GM18909 (cell line): ENCODE measurements at regions not wholly inside any gene's neighbourhood (a gene's known extent, or its start where the extent isn't known, plus 50 kb on each side); places are given as distances from the start of the nearest gene placed in this dataset.

Source experiments
- ATAC-seq: cut with Tn5 transposase; IDR thresholded peaks from one replicate; pipeline ENCODE4 v1.9.1; 2021; ENCODE audit warnings: mild to moderate bottlenecking; ENCODE audit not compliant: unreplicated experiment, poor library complexity

DNA sequence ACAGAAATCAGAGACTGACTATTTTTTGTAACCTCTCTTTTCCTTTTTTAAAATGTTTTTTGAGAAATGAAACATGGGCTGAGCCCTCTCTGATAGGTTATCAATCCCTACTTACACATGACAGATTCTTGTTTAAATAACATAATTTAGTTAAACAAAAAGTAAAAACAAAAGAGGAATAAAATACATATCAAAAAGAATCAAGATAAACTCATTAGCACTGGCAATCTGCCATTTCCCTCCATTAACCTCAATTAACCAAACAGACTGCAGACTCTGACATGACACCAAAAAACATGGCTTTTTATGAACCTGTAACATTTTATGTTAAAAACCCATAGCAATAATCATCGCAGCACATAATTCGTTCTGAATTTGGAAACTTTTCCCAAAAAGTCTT is 284.4 kb upstream of the MTNR1B start:
- ATAC-seq, result no peak

- ATAC-seq, result no peak
Observed at GRCh38 chr11:92687724-92688123, 281.7 kb upstream of the MTNR1B start.

GRCh38 chr11:92688416-92688815 is 281.0 kb upstream of the MTNR1B start:
- no peak for ATAC-seq

DNA sequence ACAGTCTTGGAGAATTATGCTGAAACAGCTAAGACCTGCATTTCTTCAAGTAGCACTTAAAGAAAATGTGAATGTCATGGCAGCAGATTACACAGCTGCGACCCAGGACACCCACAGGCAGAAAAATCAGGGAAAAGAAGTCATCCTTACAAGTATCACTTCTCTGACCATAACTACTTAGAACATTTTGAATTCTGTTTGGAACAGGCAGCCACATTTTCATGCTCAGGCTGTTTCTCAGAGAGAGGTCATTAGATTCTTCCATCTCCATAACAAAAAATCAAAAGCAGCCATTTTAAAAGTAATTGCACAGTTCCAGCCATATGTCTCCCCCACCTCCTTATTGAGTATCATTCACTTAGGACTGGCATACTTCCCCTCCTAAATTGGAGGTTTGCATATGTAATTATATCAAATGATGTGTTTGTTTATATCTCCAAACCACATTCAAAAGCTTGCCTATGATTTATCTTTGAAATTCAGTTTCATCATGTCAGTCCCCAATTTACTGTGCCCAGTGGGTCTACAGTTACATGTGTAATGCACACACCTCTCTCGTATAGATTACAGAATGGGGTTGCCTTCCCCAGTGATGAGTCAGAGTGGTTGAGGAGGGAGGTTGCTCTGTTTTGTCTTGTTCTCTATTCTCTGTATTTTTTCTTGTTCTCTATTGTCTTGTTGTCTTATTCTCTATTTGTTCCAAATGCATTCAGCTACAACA is 276.5 kb upstream of the MTNR1B start:
- no peak for ATAC-seq

DNA sequence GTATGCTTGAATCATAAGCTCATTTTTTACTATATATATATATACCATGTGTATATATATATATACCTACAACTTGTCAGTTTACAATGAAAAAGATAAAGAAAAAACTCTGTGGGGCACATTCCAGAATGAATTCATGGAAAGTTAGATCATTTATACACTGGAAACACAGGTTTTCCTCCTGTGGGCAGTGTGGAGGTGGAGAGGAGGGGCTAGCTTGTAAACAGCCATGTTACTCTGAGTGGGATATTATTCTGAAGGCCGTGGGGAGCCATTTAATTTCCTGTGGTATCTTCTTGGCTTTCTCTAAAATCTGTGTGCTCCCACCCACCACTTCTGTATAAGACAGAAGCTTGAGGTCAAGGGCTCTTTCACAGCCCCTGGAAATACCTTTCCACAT is 273.4 kb upstream of the MTNR1B start:
- no peak for ATAC-seq

DNA sequence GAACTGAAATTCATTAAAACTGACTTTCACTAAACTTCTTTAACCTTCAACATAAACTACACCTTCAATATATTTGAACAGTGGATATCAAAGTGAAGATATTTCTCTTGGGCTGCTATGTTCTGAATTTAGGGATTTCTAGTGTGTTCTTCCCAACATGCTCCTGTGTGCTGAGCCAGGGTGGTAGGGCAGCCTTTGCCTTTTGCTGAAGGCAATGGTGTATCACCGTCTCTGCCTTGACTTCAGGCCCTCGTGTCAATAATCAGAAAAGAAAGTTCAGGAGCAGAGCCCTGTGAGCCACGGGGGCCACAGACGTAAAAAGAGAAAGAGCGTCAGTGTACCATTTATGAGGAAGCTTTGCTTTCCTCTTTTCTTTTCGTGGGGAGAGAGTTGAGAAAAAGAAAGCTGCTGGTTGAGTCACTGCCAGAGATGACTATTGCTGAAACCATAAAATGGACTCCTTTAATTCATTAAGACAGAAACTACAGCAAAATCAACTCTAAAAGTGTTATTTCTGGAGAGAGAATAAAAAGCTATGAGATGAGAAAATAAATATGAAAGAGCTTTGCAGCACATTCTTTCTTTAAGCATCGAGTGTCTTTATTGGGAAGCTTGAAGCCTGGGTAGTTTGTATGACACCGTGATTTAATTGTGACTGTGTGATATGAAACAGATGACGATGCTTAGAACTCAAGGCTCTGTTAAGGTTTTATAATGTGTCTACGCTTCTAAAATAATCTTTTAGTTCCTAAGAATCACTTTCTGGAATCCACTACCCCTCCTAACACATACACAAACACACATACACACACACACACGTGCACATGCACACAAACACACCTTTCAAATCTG is 271.8 kb upstream of the MTNR1B start:
- ATAC-seq, result no peak

GRCh38 chr11:92698742-92699141 is 270.7 kb upstream of the MTNR1B start:
- ATAC-seq, result no peak

DNA sequence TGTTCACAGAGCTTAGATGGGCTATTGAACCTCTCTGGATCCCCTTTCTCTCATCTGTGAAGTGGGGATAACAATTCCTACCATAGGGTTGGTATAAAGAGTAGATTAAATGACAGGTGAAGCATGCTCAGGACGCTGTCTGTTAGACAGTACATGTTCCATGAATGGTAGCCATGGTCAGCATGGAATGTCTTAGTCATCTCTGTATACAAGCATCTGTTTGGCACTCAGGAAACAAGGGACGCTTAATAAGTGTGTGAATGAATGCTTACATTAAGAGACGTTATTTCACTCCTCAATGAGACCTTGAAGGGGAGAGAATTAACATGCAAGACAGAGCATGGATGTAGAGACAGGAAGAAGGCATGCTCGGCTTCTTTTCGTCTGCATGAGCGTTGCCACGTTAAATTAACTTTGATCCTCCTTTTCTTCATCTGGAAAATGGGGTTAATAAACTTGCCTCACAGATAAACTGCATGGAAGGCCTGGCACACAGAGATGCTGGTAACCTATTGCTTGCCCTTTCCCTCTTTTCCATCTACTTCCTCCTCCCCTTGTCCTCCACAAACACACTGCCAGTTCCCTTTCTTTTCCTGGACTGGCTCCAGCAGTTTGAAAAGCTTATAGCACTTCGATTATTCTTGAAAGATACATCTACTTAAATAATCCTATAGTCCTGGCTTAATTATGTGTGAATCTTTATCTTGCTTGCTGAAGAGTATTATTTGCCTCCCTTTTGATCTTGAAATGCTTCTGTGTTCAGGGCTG is 267.2 kb upstream of the MTNR1B start:
- ATAC-seq, result no peak

DNA sequence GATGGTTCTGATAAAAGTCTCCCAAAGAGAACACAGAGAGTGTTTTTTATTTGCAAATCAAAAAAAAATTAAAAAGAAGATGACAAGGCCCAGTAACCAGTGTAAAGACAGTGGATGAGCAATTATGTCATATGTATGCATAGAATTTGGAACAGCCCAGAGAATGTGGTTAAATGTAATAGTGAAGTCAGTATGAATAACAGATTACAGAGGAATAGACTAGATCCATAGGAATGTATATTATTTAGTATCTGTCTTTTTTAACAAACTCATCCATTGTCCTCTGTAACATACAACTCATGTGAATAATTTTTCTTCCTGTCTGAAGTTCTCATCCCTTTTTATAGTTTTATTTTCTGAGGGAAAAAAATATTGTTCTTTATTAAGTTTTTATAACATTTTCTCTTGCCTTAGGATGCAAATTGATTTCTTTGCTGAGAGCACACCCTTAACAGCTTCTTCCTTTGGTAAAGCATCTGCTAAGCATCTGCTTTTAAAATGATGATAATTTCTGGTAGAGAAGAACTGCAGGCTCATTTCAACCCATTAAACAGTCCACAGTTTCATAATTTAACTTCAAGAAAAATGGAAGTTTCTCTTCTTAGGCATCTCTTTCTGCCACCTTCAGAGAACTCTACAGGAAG is 266.5 kb upstream of the MTNR1B start:
- no peak for ATAC-seq

DNA sequence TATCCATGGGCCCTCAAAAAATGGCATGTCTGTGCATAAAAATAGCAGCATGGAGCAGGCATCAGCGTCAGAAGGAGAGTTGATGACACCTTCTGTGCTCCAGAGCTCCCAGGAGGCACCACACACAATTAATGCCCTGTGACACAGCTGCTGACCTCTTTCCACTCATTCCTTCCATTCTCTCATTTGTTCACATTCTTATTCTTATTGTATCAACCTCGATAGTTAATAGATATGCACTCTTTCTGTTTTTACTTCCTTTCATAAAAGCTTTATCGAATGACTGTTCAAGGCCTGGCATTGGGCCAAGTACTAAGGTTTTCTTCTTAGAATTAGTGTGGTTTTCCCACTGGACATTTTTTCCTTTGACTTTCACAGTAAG is 266.0 kb upstream of the MTNR1B start:
- ATAC-seq, result no peak

DNA sequence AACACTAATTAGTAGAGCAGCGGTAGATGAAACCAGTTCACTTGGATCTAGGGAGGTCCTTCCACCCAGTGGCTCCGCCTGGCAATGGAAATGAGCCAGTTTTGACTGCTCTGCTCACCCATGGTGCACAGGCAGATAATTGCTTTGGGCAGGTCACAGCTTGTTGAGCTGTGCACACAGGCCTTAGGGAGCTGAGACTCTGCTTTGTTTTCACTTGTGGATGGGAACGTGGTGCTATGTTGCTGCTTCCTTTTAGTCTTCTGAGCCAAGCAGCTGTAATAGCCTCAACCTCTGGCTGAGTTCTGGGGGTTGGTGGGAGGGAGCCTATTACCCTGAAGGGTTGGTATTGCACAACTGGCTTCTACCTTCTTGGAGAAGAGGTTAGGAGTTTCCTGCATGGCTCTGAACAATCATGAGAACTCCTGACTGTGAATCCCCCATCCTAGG is 262.3 kb upstream of the MTNR1B start:
- ATAC-seq, result no peak

- ATAC-seq, result no peak
Observed at GRCh38 chr11:92707665-92708064, 261.8 kb upstream of the MTNR1B start.

- ATAC-seq, result no peak
Observed at GRCh38 chr11:92709329-92709728, 260.1 kb upstream of the MTNR1B start.

DNA sequence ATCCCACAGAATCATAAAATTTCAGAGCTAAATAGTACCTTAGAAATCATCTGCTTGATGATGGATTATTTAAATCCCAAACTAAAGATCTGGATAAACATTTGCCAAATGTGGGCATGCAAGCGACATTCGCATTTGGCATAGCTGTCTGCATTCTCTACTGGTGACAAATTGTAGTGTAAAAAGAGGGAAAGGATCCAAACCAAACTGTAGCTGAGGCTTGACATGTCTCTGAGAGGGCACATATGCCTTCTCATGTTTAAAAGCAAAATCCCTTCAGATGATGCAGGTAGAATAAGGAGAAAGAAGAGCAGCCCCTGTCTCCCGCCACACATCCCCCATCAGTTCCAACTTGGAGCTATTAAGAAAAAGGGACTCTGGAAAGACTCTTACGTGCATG is 257.5 kb upstream of the MTNR1B start:
- no peak for ATAC-seq

GRCh38 chr11:92714111-92714510 is 255.3 kb upstream of the MTNR1B start:
- ATAC-seq, result no peak

DNA sequence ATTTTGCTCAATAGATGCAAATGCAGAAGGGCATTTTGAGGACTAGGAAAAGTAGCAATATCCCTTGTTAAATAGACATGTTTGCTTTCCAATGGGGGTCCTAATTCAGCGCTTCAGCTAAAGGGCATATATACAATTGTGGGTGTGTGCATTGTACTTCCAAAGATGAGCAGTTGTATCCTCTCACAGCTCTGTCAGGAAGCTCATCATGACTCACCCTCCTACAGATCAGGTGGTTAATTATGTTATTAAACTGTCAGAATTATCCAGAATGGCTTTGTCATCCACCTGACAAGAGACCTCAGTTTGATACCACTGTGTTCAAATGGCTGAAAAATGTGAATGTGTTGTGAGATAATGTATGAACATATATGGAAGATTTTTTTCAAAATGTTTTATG is 252.2 kb upstream of the MTNR1B start:
- ATAC-seq, result no peak

GRCh38 chr11:92720385-92720784 is 249.1 kb upstream of the MTNR1B start:
- no peak for ATAC-seq

DNA sequence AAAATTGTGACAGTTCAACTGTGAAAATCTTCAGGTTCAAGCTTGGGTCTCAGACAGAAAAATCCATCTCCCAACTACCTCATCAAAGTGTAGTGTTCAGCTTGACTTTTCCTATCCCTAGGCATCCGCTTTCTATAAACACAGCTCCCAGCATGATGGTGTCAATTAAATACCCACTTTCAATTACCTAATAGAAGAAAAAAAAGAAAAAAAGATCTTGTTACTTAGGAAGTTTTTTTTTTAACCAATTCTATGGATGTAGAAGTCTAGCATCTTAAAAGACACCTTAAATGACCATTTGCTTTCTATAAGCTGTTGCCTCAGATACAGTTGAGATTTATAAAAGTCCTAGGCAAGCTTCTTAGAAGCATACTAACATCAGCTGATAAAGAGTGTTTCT is 244.1 kb upstream of the MTNR1B start:
- ATAC-seq, result no peak

GRCh38 chr11:92727123-92727522 is 242.3 kb upstream of the MTNR1B start:
- no peak for ATAC-seq

- ATAC-seq, result no peak
Observed at GRCh38 chr11:92727769-92728168, 241.7 kb upstream of the MTNR1B start.

DNA sequence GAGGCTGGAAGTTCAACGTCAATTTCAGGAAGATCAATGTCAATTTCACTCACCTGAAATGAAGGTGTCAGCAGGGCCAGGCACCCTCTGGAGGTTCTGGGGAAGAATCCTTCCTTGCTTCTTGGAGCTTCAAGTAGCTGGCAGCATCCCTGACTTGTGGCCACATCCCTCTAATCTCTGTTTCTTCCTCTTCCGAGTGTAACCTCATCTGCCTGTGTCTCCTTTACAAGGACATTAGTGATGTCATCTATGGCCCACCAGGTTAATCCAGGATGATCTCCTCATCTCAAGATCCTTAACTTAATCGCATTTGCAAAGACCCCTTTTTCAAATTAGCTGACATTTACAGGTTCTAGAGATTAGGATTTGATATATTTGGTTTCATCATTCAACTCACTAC is 240.8 kb upstream of the MTNR1B start:
- no peak for ATAC-seq
